Stimulated activated CD8-positive, alpha-beta memory T cell treated with anti-CD3 and anti-CD28 coated beads, Interleukin-4, amount 100 ng/mL, for 48 hours (primary cell): ENCODE measurements at regions not wholly inside any gene's neighbourhood (a gene's known extent, or its start where the extent isn't known, plus 50 kb on each side); places are given as distances from the start of the nearest gene placed in this dataset.
"Not testable (repeated sequence)": the region's sequence is repeated elsewhere in the genome, so short reads cannot be mapped to it uniquely, and the experiment has no call there.

Experiments used
- DNase-seq: peaks from one replicate; pipeline ENCODE4 v3.0.0-alpha.2; 2020

DNA sequence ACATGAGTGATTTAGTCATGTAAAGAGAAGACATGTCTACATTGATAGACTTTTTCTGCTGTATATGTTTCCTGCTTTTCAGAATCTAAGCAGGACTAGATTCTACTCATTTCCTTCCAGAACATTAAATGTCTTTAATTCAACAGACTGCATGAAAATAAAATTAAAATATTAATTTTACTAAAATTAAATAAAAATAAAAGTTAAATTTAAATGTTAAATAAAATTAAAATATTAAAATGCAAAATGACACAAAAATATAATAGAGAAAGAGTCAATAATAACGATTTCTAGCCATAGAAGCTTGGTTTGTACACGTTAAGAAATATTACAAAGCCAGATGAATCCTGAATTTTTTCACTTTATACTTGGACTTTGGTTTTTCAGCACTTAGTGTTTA lies 552.8 kb upstream of the NR5A2 start:
- DNase-seq: no peak

- no peak for DNase-seq
These were observed 545.1 kb upstream of the NR5A2 start for GRCh38 chr1:199482426-199482825.

- DNase-seq: no peak
These were observed 537.9 kb upstream of the NR5A2 start for GRCh38 chr1:199489594-199489993.

DNA sequence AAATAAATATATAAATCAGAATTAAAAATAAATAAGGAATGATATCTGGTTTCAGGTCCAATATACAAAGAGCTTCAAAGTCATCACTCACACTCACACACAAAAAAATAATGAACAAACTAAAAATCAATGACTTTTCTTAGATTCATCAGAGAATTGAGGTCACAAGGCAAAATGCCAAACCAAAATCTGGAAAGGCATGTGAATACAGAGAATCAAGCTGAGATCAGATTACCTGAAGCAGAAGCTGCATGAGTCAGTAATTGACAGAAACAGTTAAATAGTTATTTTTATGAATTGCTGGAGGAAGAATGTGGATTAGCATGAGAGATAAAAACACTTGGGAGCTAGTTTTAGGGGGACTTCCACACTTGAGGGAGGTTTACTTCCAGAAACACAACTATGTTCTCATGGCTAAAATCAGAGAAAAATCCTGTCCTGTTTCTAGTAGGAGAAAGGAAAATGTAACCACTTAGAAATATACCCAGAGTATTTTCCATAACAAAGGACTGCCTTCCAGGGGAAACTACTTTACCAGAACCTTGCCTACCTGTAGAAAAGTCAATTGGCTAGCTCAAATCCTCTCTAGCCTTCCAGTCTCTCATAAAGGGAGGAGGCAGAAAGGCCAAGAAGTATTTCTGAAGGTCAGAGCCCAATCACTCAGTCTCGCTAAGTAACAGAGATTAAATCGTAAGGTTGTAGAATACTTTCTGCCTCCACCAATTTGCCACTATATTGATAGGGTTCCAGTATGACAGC lies 536.6 kb upstream of the NR5A2 start:
- no peak for DNase-seq

- no peak for DNase-seq
These were observed 532.1 kb upstream of the NR5A2 start for GRCh38 chr1:199495432-199495831.

GRCh38 chr1:199498802-199499201 lies 528.7 kb upstream of the NR5A2 start:
- DNase-seq: not testable (repeated sequence)

DNA sequence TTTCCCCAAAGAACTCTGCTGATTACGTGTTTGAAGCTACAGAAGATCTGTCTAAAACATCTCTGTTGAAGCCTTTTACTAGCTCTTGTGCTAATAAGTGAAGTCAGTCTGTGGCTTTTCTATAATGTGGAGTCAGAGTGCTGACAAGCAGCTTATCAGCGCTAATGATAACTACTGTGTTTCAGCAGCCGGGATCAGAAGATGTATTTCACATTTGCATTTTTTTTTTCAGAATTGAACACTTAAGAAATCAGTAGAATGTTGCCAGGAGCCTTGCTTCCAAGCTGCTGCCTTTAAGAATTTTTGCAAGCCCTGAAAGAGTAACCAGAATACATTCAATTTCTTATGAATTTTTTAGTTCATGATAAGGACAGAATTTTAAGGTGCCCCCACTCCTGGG lies 519.4 kb upstream of the NR5A2 start:
- DNase-seq: no peak

- DNase-seq: no peak
These were observed 518.9 kb upstream of the NR5A2 start for GRCh38 chr1:199508653-199509052.

DNA sequence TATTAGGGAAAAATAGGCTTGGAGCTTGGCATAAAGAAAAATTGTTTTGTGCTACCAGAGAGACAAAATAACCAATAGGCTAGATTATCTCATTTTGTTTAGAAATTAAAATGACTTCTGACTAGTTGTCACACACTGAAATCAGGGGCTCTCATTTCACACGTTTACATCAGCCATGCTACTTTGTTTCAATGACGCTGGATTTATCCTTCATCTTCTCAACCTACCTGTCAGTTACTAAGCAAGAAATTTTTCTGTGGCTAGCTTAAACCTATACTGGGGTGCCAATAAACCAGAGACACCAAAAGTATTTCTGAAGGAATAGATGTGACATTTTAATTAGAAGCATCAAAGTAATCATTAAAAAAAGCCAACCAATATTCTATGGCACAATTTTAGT lies 518.1 kb upstream of the NR5A2 start:
- no peak for DNase-seq

DNA sequence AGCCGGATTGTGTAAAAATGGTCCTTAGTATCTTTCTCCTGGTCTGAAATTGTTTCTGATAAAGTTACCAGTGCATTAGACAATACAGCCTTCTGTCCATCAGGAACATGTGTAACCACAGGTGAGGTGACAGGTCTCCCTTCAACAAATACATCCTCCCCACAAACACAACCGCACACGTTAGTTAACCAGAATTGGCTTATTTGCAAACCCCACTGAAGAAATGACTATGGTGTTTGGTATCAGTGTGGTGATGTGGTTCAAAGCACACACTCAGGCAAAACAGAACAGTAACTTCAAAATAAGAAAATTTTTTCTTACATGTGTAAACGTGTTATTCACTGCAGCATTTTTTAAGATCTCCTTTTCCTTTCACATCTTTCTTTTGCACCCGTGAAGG lies 517.2 kb upstream of the NR5A2 start:
- no peak for DNase-seq

GRCh38 chr1:199512037-199512710 lies 515.3 kb upstream of the NR5A2 start:
- no peak for DNase-seq

DNA sequence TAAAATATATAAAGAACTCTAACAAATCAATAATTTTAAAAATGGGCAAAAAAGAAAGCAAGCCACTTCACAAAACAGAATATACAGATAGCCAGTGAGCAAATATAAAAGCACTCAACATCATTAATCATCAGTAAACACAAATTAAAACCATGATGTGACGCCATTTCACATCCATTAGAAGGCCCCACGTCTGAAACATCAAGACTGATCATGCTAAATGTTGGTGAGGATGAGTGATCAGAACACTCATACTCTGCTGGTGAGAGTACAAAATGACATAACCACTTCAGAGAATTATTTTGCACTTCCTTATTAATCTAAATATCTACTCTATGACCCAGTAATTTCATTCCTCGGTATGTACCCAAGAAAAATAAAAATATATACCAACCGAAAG lies 512.2 kb upstream of the NR5A2 start:
- no peak for DNase-seq

DNA sequence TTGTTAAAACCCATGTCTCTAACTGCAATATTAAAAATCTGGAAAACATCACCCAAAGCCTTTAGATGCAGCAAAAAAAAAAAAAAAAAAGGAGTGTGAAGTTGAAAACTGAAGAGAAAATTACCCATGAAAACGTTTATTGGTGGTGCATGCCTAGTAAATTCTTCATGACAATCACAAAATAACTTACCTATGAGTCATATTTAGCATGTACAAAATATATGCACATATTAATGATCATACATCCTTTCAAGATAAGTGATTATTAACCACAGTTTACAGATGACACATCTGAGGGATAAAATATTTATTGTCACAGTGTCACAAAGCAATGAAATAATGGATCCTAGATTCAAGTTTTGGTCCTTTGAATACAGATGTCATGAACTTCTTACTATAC lies 505.2 kb upstream of the NR5A2 start:
- DNase-seq: no peak

DNA sequence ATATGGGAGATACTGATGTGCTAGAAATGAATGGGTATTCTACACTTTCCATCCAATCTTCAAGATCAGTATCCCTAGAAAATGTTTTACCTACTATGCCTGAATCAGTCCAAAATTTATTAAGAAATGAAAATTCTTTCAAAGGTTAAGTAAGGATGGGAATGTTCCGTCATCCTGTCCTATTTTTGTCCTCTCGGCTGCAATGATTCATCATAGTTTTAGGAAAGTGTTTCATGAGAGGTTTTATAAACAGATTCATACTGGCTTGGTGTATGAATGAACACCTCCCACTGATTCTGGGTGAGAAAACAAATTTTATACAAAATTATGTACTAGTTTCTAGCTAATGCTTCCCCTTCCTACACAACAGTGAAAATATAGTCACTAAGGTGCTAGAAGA lies 504.6 kb upstream of the NR5A2 start:
- no peak for DNase-seq

GRCh38 chr1:199529324-199529723 lies 498.2 kb upstream of the NR5A2 start:
- DNase-seq: no peak

DNA sequence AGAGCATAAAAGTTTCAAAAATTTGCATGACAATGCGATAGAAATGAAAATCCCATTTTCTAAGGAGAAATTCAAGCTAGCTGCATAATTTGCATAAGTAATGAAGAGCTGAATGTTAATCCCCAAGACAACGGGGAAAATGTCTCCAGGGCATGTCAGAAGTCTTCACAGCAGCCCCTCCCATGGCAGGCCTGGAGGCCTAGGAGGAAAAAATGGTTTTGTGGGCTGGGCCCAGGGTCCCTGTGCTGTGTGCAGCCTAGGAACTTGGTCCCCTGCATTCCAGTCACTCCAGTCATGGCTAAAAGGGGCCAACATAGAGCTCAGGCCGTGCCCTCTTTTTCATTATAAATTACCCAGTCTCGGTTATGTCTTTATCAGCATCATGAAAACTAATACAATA lies 494.1 kb upstream of the NR5A2 start:
- DNase-seq: not testable (repeated sequence)

GRCh38 chr1:199545780-199546179 lies 481.7 kb upstream of the NR5A2 start:
- DNase-seq: no peak

DNA sequence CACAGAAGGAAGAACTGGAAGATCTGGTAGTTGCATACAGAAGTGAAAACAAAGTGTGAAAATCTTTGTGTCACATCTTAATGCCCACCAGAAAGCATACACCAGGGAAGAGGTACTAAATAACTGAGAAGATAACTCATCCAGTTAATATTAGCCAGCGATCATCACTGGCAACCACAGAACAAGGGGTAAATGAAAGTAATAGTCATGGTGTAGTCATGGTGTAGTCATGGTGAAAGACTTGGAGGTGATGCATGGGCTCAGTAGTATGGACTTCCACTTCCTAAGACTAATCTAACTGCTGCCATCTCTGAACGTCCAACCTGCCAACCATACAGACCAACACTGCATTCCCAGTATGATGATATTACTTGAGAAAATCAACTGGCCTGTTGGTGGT lies 481.2 kb upstream of the NR5A2 start:
- no peak for DNase-seq

GRCh38 chr1:199549421-199549820 lies 478.1 kb upstream of the NR5A2 start:
- no peak for DNase-seq

DNA sequence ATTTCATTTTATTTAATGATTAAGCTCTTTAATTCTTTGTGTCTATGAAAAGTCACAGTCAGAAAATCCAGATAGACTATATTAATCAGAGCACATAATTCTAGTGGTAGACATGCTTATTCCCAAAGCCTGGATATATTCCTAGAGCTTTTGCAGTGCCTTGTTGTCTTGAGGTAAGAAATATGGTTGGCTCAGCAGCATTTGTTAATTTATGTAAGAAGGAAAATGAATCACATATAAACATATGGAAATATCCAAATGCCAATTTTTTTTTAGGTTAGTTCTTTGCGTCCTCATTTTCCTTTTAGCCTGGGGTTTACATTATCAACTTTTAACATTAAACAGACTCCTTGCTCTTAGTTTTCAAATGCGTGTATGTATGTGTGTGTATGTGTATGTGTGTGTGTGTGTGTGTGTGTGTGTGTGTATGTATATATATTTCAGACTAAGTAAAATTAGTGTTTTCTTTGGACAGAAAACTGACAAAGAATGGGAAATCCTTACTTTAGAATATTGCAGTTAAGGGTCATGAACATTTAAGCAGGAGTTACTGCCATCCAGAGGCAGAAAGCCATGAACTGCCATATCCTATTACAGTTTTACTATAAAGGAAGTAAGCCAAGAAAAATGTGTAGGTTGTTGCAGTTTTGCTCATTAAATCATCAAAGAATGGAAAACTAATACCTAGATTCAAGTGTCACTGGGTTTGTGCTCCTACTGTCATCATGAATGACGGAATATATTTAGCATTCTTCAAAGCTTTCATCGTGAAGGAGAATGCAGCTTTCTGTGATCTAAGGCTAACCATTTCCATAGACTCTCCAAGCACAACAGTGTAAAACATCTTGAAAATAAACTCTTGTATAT lies 477.1 kb upstream of the NR5A2 start:
- no peak for DNase-seq

DNA sequence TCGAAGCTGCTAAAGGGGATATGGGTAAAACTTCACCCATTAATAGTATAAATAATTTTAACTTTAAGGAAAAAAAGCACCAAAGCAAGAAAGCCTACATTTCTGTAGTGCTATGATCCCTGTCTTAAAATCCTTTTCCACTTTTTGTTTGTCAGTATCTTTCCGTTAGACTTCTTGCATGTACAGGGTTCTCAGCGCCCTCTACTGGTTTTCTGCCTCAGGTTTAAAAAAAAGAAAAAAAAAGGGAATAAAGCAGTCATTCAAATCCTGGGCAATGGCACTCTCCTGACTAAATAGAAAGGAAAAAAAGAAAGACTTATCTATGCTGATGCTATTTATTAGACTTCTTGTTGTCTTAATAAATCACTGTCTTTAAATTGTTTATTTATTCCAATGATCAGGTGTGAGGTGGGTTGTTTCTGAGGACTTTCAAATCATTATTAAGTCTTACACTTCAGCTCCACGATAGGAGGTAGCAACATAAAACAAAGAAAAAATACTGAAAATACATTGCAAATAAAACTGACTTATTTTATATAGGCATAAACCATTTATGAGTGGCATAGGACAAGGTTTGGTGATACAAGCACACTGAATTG lies 475.4 kb upstream of the NR5A2 start:
- peak; percentile 39 for DNase-seq

- DNase-seq: no peak
These were observed 474.4 kb upstream of the NR5A2 start for GRCh38 chr1:199553104-199553503.

DNA sequence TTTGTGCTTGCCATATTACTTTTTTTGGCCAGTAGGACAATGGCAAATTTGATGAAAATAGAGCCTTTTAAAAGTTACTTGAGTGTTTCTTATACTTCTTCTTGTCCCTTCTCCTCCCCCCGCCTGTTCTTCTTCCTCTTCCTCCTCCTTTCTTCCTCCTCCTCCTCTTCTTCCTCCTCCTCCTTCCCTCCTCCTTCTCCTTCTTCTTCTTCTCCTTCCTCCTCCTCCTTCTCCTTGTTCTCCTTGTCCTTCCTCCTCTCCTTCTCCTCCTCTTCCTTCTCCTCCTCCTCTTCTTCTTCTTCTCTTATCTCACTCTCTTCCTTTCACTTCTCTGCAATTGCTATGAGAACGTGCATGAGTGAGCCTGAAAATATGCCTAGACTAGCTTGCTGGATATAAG lies 466.2 kb upstream of the NR5A2 start:
- DNase-seq: no peak
